ENCODE measurements at regions not wholly inside any gene's neighbourhood (a gene's known extent, or its start where the extent isn't known, plus 50 kb on each side); places are given as distances from the start of the nearest gene placed in this dataset.

GRCh38 chr7:81926-82756, 110.2 kb upstream of the FAM20C start:
- H3K56ac ChIP-seq (ENCODE audit: extremely low read depth, insufficient read depth, low read length) = no peak overlapping the region
- H3K4ac ChIP-seq (ENCODE audit: low read depth, low read length) = no peak overlapping the region
- ChIA-PET POLR2A (ENCODE audit: unreplicated experiment) (no interaction called here), CTCF (no interaction called here)
- H4K8ac ChIP-seq (ENCODE audit: low read depth in 2 of 2, low read length in 2 of 2) = no peak overlapping the region
- dilution Hi-C loops (cut with HindIII; ENCODE audit: low sequenced_read_pairs, unreplicated experiment) = no loop called here
- H3K23ac ChIP-seq (ENCODE audit: low read depth, low read length) = no peak overlapping the region
- no peaks in the 10 kb centered on the region for H3K36me3 ChIP-seq (ENCODE audit: control insufficient read depth, insufficient read depth, low read length)
- no peak overlapping the region for H3K4me3 ChIP-seq (ENCODE audit: insufficient read depth, low read depth, low read length)
- no peak overlapping the region for H3K4me2 ChIP-seq (ENCODE audit: low read depth, low read length)
- no peak overlapping the region for H2BK120ac ChIP-seq (ENCODE audit: low read depth, low read length)
- no peak overlapping the region for H2AFZ ChIP-seq (replicated peaks; ENCODE audit: low read length, poor library complexity)
- no peak overlapping the region for H3K27ac ChIP-seq (ENCODE audit: insufficient read depth, low read length)
- no peaks in the 10 kb centered on the region for H3K9me3 ChIP-seq (ENCODE audit: control insufficient read depth, insufficient read depth, low read length)
- no peak overlapping the region for H4K5ac ChIP-seq (ENCODE audit: low read depth, low read length)
- H3K14ac ChIP-seq (replicated peaks; ENCODE audit: low read depth, low read length) = no peak overlapping the region
- peaks cover 7% of the 10 kb centered on the region for H3K9me1 ChIP-seq (ENCODE audit: insufficient read depth, low read length)
- no peak overlapping the region for H3K9ac ChIP-seq (ENCODE audit: low read depth, low read length)
- TF ChIP-seq CEBPB (IDR thresholded peaks at IDR 0.05; ENCODE audit: low read depth, low read length) = no peak
- TF ChIP-seq RFX5 (IDR thresholded peaks at IDR 0.05; ENCODE audit: low read depth, low read length) = no peak
- TF ChIP-seq BHLHE40 (IDR thresholded peaks at IDR 0.05; ENCODE audit: low read depth, low read length) = no peak
- TF ChIP-seq MAFK (IDR thresholded peaks at IDR 0.05; ENCODE audit: low read depth, low read length) = no peak
- TF ChIP-seq MAZ (IDR thresholded peaks at IDR 0.05; ENCODE audit: borderline replicate concordance, low read depth, low read length) = no peak
- no peak for TF ChIP-seq SMC3 (IDR thresholded peaks at IDR 0.05; ENCODE audit: low read depth, low read length)
- TF ChIP-seq FOS (IDR thresholded peaks at IDR 0.05; ENCODE audit: low read depth, low read length) = no peak
- TF ChIP-seq RCOR1 (IDR thresholded peaks at IDR 0.05; ENCODE audit: insufficient replicate concordance, low read length) = no peak
- TF ChIP-seq, protein P1, sequence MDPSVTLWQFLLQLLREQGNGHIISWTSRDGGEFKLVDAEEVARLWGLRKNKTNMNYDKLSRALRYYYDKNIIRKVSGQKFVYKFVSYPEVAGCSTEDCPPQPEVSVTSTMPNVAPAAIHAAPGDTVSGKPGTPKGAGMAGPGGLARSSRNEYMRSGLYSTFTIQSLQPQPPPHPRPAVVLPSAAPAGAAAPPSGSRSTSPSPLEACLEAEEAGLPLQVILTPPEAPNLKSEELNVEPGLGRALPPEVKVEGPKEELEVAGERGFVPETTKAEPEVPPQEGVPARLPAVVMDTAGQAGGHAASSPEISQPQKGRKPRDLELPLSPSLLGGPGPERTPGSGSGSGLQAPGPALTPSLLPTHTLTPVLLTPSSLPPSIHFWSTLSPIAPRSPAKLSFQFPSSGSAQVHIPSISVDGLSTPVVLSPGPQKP (IDR thresholded peaks at IDR 0.05; ENCODE audit: borderline replicate concordance, low read depth, low read length) = no peak
- TF ChIP-seq USF2 (IDR thresholded peaks at IDR 0.05; ENCODE audit: low read depth, low read length) = no peak
- H3K18ac ChIP-seq (ENCODE audit: low read depth, low read length) = no peak overlapping the region
- BruUV-seq (replicated peaks) = no TSS peak
- H3K79me1 ChIP-seq (ENCODE audit: low read depth in 1 of 2, low read length in 2 of 2) = no peaks in the 10 kb centered on the region
- ATAC-seq (ENCODE audit: low read depth) (no peak), DNase-seq (no peak)
- H3K4me1 ChIP-seq (ENCODE audit: control insufficient read depth, insufficient read depth, low read length) = peaks cover 7% of the 10 kb centered on the region; the same call in 1 of the 2 replicates
- H2BK15ac ChIP-seq (ENCODE audit: low read depth, low read length) = no peak overlapping the region
- H2BK20ac ChIP-seq (ENCODE audit: low read depth, low read length) = no peak overlapping the region
- no peak overlapping the region for H4K91ac ChIP-seq (ENCODE audit: insufficient read depth, low read depth, low read length)
- WGBS, 2 experiments (ENCODE audit: extremely low coverage in 2 of 2, insufficient read length in 1 of 2) = 88% methylated on average over 16 of the region's 39 CpGs; no CpG with 5 or more reads in 1 of the 2 experiments
- no peak overlapping the region for H2AK9ac ChIP-seq (replicated peaks; ENCODE audit: low read depth, low read length, poor library complexity)
- H3K27me3 ChIP-seq (ENCODE audit: control insufficient read depth, insufficient read depth, low read length) = peaks cover 8% of the 10 kb centered on the region
- in situ Hi-C loops (cut with MboI; ENCODE audit: low sequenced_read_pairs) = no loop called here
- no peaks in the 10 kb centered on the region for H4K20me1 ChIP-seq (ENCODE audit: insufficient read depth, low read length)
- H2AK5ac ChIP-seq (ENCODE audit: low read depth, low read length) = peak overlapping the region; percentile 39; the same call in 1 of the 2 replicates
- H2BK5ac ChIP-seq (ENCODE audit: low read depth, low read length, poor library complexity, severe bottlenecking) = no peak overlapping the region
- intact Hi-C loops (cut with micrococcal nuclease) = no loop called here

All from IMR-90 (cell line).